ENCODE measurements at regions not wholly inside any gene's neighbourhood (a gene's known extent, or its start where the extent isn't known, plus 50 kb on each side); places are given as distances from the start of the nearest gene placed in this dataset.
"Not testable (repeated sequence)": the region's sequence is repeated elsewhere in the genome, so short reads cannot be mapped to it uniquely, and the experiment has no call there.

- not testable (repeated sequence) for DNase-seq (ENCODE audit: low read depth)
Observed at GRCh38 chr3:168779970-168780645, 684.4 kb upstream of the GOLIM4 start.

GRCh38 chr3:168753724-168754123 lies 658.0 kb upstream of the GOLIM4 start:
- DNase-seq (ENCODE audit: low read depth), result no peak

- DNase-seq (ENCODE audit: low read depth), result no peak
Observed at GRCh38 chr3:168752339-168752738, 656.6 kb upstream of the GOLIM4 start.

GRCh38 chr3:168747697-168748096 lies 652.0 kb upstream of the GOLIM4 start:
- DNase-seq (ENCODE audit: low read depth), result no peak

GRCh38 chr3:168738527-168739325 lies 643.0 kb upstream of the GOLIM4 start:
- DNase-seq (ENCODE audit: low read depth), result no peak

- DNase-seq (ENCODE audit: low read depth), result no peak
Observed at GRCh38 chr3:168736202-168736601, 640.5 kb upstream of the GOLIM4 start.

- DNase-seq (ENCODE audit: low read depth), result no peak
Observed at GRCh38 chr3:168730073-168730472, 634.3 kb upstream of the GOLIM4 start.

- no peak for DNase-seq (ENCODE audit: low read depth)
Observed at GRCh38 chr3:168722091-168722490, 626.4 kb upstream of the GOLIM4 start.

- no peak for DNase-seq (ENCODE audit: low read depth)
Observed at GRCh38 chr3:168714609-168715240, 619.0 kb upstream of the GOLIM4 start.

- no peak for DNase-seq (ENCODE audit: low read depth)
Observed at GRCh38 chr3:168709073-168709472, 613.3 kb upstream of the GOLIM4 start.

GRCh38 chr3:168707900-168708299 lies 612.2 kb upstream of the GOLIM4 start:
- DNase-seq (ENCODE audit: low read depth), result no peak

- no peak for DNase-seq (ENCODE audit: low read depth)
Observed at GRCh38 chr3:168705412-168705811, 609.7 kb upstream of the GOLIM4 start.

- no peak for DNase-seq (ENCODE audit: low read depth)
Observed at GRCh38 chr3:168696051-168696450, 600.3 kb upstream of the GOLIM4 start.

GRCh38 chr3:168693870-168694269 lies 598.1 kb upstream of the GOLIM4 start:
- DNase-seq (ENCODE audit: low read depth), result no peak

GRCh38 chr3:168688267-168688666 lies 592.5 kb upstream of the GOLIM4 start:
- no peak for DNase-seq (ENCODE audit: low read depth)

GRCh38 chr3:168684519-168684918 lies 588.8 kb upstream of the GOLIM4 start:
- no peak for DNase-seq (ENCODE audit: low read depth)

- no peak for DNase-seq (ENCODE audit: low read depth)
Observed at GRCh38 chr3:168678730-168679129, 583.0 kb upstream of the GOLIM4 start.

- peak; percentile 4 for DNase-seq (ENCODE audit: low read depth)
Observed at GRCh38 chr3:168671091-168671490, 575.4 kb upstream of the GOLIM4 start.

GRCh38 chr3:168660879-168661657 lies 565.3 kb upstream of the GOLIM4 start:
- not testable (repeated sequence) for DNase-seq (ENCODE audit: low read depth)

GRCh38 chr3:168659015-168659414 lies 563.3 kb upstream of the GOLIM4 start:
- no peak for DNase-seq (ENCODE audit: low read depth)

- DNase-seq (ENCODE audit: low read depth), result no peak
Observed at GRCh38 chr3:168655611-168656010, 559.9 kb upstream of the GOLIM4 start.

GRCh38 chr3:168654700-168655099 lies 559.0 kb upstream of the GOLIM4 start:
- no peak for DNase-seq (ENCODE audit: low read depth)

All from M059J (cell line).